OCI-LY1 (cell line): ENCODE measurements at regions not wholly inside any gene's neighbourhood (a gene's known extent, or its start where the extent isn't known, plus 50 kb on each side); places are given as distances from the start of the nearest gene placed in this dataset.
"Not testable (repeated sequence)": the region's sequence is repeated elsewhere in the genome, so short reads cannot be mapped to it uniquely, and the experiment has no call there.

ENCODE experiments used
- CTCF ChIP-seq: fragments of 200-600 bp; sonication (generic), shearing (Covaris generic); IDR thresholded peaks from 2 replicates; pipeline ENCODE4 v1.5.1; 2017; ENCODE audit warnings: mild to moderate bottlenecking, antibody characterized with exemption, low read length, moderate library complexity, mixed read lengths
- EZH2 ChIP-seq: fragments of 200-600 bp; sonication (generic), shearing (Covaris generic); IDR thresholded peaks from 2 replicates; pipeline ENCODE4 v1.8.0; 2017; ENCODE audit warnings: borderline replicate concordance, mixed run types, mild to moderate bottlenecking, antibody characterized with exemption, low read length, moderate library complexity, mixed read lengths

GRCh38 chr22:15911704-15912103, 221.9 kb downstream of the POTEH start:
- TF ChIP-seq CTCF, EZH2: not testable (repeated sequence)
